CD8-positive, alpha-beta memory T cell (primary cell): ENCODE measurements at regions not wholly inside any gene's neighbourhood (a gene's known extent, or its start where the extent isn't known, plus 50 kb on each side); places are given as distances from the start of the nearest gene placed in this dataset.
A peak's percentile ranks its signal among the peaks of the same experiment; 100 is the strongest.

Source experiments
- CTCF ChIA-PET: fragments of 350-600 bp; sonication (Branson Sonifier 250); formaldehyde crosslinking; loops from one replicate; lab custom pipeline; 2021; ENCODE audit warnings: antibody characterized with exemption; lab: Charles Lee
- POLR2A ChIA-PET: fragments of 350-600 bp; sonication (Branson Sonifier 250); formaldehyde crosslinking; loops from one replicate; lab custom pipeline; 2021; ENCODE audit warnings: antibody characterized with exemption; lab: Charles Lee
- DNase-seq, 5 donors: peaks; one replicate each; pipeline versions ENCODE4 v3.0.0 to v3.0.0-alpha.2; 2020 to 2022; ENCODE audit warnings: mixed read lengths in 1 of 5
- H3K27ac ChIP-seq: one replicate; pipeline ENCODE4 v1.7.0; 2013; ENCODE audit warnings: low read depth, mild to moderate bottlenecking, low read length, moderate library complexity
- H3K27me3 ChIP-seq: 2 replicates; pipeline ENCODE4 v1.7.0; 2013; ENCODE audit warnings: low read length, mild to moderate bottlenecking; ENCODE audit not compliant: insufficient read depth, poor library complexity, severe bottlenecking
- H3K36me3 ChIP-seq: 2 replicates; pipeline ENCODE4 v1.7.0; 2013; ENCODE audit warnings: mild to moderate bottlenecking, low read length, moderate library complexity; ENCODE audit not compliant: insufficient read depth
- H3K4me1 ChIP-seq: 2 replicates; pipeline ENCODE4 v1.7.0; 2013; ENCODE audit warnings: mild to moderate bottlenecking, low read length, moderate library complexity; ENCODE audit not compliant: insufficient read depth
- H3K4me3 ChIP-seq: 2 replicates; pipeline ENCODE4 v1.7.0; 2013; ENCODE audit warnings: mild to moderate bottlenecking, low read length
- H3K9me3 ChIP-seq: 2 replicates; pipeline ENCODE4 v1.7.0; 2013; ENCODE audit warnings: mild to moderate bottlenecking, low read length
- H3K27ac Mint-ChIP-seq, 8 donors: one replicate each; pipeline ENCODE4 v1.8.0; 2020 to 2021; ENCODE audit warnings: mixed read lengths in 8 of 8, mild to moderate bottlenecking in 6 of 8, inconsistent platforms in 3 of 8, moderate library complexity in 3 of 8
- H3K27me3 Mint-ChIP-seq, 2 donors: one replicate each; pipeline ENCODE4 v1.8.0; 2020 to 2021; ENCODE audit warnings: mixed read lengths in 2 of 2, mild to moderate bottlenecking in 1 of 2, moderate library complexity in 1 of 2
- H3K36me3 Mint-ChIP-seq, 3 donors: one replicate each; pipeline ENCODE4 v1.8.0; 2020 to 2021; ENCODE audit warnings: mixed read lengths in 3 of 3, inconsistent platforms in 1 of 3, mild to moderate bottlenecking in 1 of 3
- H3K4me1 Mint-ChIP-seq, 3 donors: one replicate each; pipeline ENCODE4 v1.8.0; 2020 to 2021; ENCODE audit warnings: mixed read lengths in 3 of 3, inconsistent platforms in 1 of 3, mild to moderate bottlenecking in 1 of 3
- H3K4me3 Mint-ChIP-seq, 7 donors: one replicate each; pipeline ENCODE4 v1.8.0; 2020 to 2021; ENCODE audit warnings: mixed read lengths in 7 of 7, mild to moderate bottlenecking in 6 of 7, moderate library complexity in 4 of 7, inconsistent platforms in 2 of 7
- H3K9me3 Mint-ChIP-seq, 5 donors: one replicate each; pipeline ENCODE4 v1.8.0; 2020 to 2022; ENCODE audit warnings: mixed read lengths in 5 of 5, mild to moderate bottlenecking in 3 of 5, moderate library complexity in 2 of 5, inconsistent platforms in 1 of 5

DNA sequence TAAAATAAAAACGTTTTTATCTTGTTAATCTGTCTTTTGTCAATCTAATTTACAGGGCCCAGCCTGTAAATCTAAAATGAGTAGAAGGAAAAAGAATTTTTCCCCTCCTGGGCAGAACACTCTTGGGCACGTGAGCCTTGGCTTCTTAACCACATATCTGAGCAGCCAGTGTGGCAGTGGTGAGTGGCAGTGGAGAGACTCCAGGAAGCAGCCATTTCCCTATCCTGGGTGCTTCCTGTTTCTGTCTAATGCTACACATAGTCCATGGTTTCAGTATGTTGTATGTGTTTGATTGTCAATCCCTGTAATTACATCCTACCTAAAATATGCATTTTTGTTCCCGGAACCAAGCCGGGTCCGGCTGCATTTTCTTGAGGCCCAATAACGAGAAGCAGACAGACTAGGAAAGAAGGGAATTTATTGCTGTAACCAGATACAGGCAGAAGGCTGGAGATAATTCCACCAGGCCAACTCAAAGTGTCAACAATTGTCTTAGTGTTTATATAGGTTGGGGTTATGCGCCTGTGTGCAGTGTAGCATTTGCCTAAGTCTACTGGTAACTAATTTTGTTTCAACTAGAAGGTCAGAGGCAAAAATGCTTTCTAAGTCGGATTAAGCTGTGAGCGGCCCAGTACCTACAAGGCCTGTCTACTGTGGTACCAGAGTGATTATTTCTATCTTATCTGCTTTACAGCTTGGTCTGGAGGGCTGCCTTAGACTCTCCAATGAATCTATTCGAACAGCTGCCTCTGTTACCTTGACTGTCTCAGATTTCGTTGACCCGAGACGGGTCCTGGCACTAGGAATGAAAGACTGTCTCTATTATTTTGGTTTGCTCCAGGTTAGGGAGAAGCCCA lies 82.4 kb upstream of the RESF1 start:
- H3K36me3 ChIP-seq, result no peaks in the 10 kb centered on the region
- peaks cover 0 to 11% (median 6%) of the 10 kb centered on the region in 3 donors for H3K36me3 Mint-ChIP-seq
- no peak overlapping the region for H3K27ac ChIP-seq
- H3K9me3 Mint-ChIP-seq, result no peaks in the 10 kb centered on the region
- no peaks in the 10 kb centered on the region for H3K27me3 Mint-ChIP-seq
- no peaks in the 10 kb centered on the region for H3K27me3 ChIP-seq
- H3K9me3 ChIP-seq, result no peaks in the 10 kb centered on the region
- peaks cover 27% of the 10 kb centered on the region for H3K4me1 ChIP-seq
- H3K27ac Mint-ChIP-seq, result peak overlapping the region in 6 of 8 donors; percentile 56 to 74 (median 68)
- peak overlapping the region in 2 of 7 donors; percentile 12 to 37 for H3K4me3 Mint-ChIP-seq
- ChIA-PET POLR2A (no interaction called here), CTCF (interaction anchor here (0.6 kb wide), 1 partner anchor 148 kb away, joined by 3 read pairs; the partner anchor contains the start of gene AMN1)
- no peak for DNase-seq
- no peak overlapping the region for H3K4me3 ChIP-seq
- H3K4me1 Mint-ChIP-seq, result peaks cover 39 to 58% (median 53%) of the 10 kb centered on the region in 3 donors

DNA sequence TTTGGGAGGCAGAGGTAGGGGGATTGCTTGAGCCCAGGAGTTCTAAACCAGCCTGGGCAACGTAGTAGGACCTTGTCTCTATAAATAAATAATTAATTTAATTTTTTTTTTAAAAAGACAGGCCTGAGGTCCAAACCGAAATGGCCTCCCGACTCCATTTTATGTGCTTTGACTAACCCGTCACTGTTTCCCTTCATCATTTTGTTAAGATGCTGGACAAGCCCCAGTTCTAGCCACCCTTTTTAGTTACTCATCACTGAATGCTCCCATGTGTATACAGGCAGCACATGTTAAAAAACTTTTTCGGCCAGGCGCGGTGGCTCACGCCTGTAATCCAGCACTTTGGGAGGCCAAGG lies 83.6 kb upstream of the RESF1 start:
- peak overlapping the region in 5 of 7 donors; percentile 28 to 74 (median 51) for H3K4me3 Mint-ChIP-seq

DNA sequence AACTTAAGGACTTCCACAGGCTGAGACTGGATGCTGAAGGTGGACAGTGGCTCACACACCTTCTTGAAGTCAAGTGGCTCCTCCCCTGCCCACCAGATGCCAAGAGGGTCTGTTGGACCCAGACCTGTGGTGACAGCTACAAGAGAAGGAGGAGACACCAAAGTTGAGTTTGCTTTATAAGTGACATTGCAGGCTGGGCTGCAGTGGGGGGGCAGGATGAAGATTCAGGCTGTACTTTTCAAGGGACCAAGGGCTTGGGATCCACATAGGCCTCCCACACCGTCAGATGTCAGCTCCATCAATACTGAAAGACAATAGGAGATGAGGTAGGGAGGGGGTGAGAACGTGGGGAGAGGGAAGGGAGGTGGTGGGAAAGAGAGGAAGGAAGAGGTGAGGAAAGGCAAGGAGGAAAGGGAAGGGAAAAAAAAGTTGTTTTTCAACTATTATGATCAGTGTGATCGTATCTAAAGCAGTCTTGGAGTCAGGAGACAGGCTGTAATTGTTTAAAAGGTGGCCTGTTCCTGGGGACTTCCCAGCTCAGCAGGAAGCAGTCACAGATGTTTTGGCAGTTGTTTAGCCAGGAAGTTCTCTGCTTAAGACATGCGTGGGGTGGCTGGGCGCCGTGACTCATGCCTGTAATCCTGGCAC lies 84.1 kb upstream of the RESF1 start:
- H3K4me3 ChIP-seq, result peak overlapping the region; percentile 44
- peaks cover 0 to 11% (median 6%) of the 10 kb centered on the region in 3 donors for H3K36me3 Mint-ChIP-seq
- CTCF ChIA-PET, result interaction anchor here (1.1 to 1.4 kb wide), 2 partner anchors 9 to 85 kb away, joined by 3 to 5 read pairs; no protein-coding TSS in a partner anchor

More for the DNA sequence above, 83.6 kb upstream of the RESF1 start:
- peak overlapping the region; percentile 93 to 99 (median 98) for H3K27ac Mint-ChIP-seq
- no peaks in the 10 kb centered on the region for H3K9me3 Mint-ChIP-seq
- no peaks in the 10 kb centered on the region for H3K27me3 Mint-ChIP-seq
- H3K4me1 Mint-ChIP-seq, result peaks cover 39 to 58% (median 53%) of the 10 kb centered on the region in 3 donors
- no peak for DNase-seq
- H3K9me3 ChIP-seq, result no peaks in the 10 kb centered on the region
- H3K4me3 ChIP-seq, result no peak overlapping the region
- H3K27me3 ChIP-seq, result no peaks in the 10 kb centered on the region
- no peaks in the 10 kb centered on the region for H3K36me3 ChIP-seq
- ChIA-PET CTCF (interaction anchor here (1.1 kb wide), 1 partner anchor 9 kb away, joined by 3 read pairs; no protein-coding TSS in a partner anchor), POLR2A (interaction anchor here (1.4 kb wide), 1 partner anchor 15 kb away, joined by 4 read pairs; no protein-coding TSS in a partner anchor)
- H3K27ac ChIP-seq, result no peak overlapping the region
- peaks cover 0 to 11% (median 6%) of the 10 kb centered on the region in 3 donors for H3K36me3 Mint-ChIP-seq
- H3K4me1 ChIP-seq, result peaks cover 27% of the 10 kb centered on the region

DNA sequence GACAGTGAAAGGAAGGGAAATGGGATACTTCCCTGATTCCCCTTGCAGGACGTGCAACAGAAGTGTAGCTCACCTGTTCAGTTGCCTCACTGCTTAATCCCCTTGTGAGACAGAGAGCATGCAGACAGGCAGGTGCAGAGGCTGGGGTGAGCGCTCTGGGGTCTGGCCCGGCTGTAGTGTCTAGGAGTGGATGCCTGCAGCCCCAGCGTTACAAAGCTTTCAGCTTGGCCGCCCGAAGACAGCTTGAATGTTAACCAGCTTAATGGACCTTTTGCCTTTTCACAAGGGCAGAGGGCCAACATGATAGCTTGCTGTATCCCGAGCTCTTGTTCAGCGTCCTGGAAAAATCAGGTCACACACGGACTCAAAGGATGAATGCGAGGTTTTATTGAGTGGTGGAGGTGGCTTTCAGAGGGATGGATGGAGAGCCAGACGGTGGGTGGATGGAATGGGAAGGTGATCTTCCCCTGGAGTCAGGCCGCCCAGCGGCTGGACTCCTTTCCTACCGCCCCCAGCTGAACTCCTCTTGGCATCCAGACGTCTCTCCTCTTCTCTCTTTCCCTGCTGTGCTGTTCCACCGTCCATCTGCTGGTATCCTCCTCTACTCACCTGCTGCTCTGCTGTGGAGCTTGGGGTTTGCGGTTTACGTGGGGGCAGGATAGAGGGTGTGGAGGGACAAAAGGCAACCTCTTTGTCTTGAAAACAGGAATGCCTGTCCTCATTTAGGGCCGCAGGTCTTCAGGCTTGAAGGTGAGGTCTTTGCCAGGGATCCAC lies 86.2 kb upstream of the RESF1 start:
- ChIA-PET CTCF (interaction anchor here (1.2 kb wide), 1 partner anchor 26 kb away, joined by 3 read pairs; no protein-coding TSS in a partner anchor), POLR2A (interaction anchor here (0.8 kb wide), 1 partner anchor 92 kb away, joined by 3 read pairs; no protein-coding TSS in a partner anchor)
- Mint-ChIP-seq H3K4me3 (peak overlapping the region in 1 of 7 donors; percentile 36), H3K36me3 (peaks cover 0 to 5% (median 4%) of the 10 kb centered on the region in 3 donors), H3K4me1 (peaks cover 33 to 48% (median 41%) of the 10 kb centered on the region in 3 donors), H3K27me3 (no peaks in the 10 kb centered on the region), H3K9me3 (no peaks in the 10 kb centered on the region), H3K27ac (peak overlapping the region in 7 of 8 donors; percentile 10 to 99 (median 64))
- no peaks in the 10 kb centered on the region for H3K27me3 ChIP-seq
- no peaks in the 10 kb centered on the region for H3K36me3 ChIP-seq
- no peak overlapping the region for H3K27ac ChIP-seq
- H3K9me3 ChIP-seq, result no peaks in the 10 kb centered on the region
- no peak for DNase-seq
- peaks cover 20% of the 10 kb centered on the region for H3K4me1 ChIP-seq
- H3K4me3 ChIP-seq, result no peak overlapping the region

More for the DNA sequence above, 84.1 kb upstream of the RESF1 start:
- Mint-ChIP-seq H3K27me3 (no peaks in the 10 kb centered on the region), H3K4me1 (peaks cover 39 to 58% (median 50%) of the 10 kb centered on the region in 3 donors), H3K27ac (peak overlapping the region; percentile 93 to 99 (median 98)), H3K9me3 (no peaks in the 10 kb centered on the region), H3K4me3 (peak overlapping the region in 6 of 7 donors; percentile 28 to 74 (median 56))
- Histone ChIP-seq H3K27ac (peak overlapping the region; percentile 53), H3K27me3 (no peaks in the 10 kb centered on the region), H3K9me3 (no peaks in the 10 kb centered on the region), H3K4me1 (peaks cover 27% of the 10 kb centered on the region), H3K36me3 (no peaks in the 10 kb centered on the region)
- POLR2A ChIA-PET, result interaction anchor here (0.5 to 1.4 kb wide), 2 partner anchors 15 to 116 kb away, joined by 4 to 5 read pairs; no protein-coding TSS in a partner anchor
- DNase-seq, result peak; percentile 46 to 83 (median 61)

DNA sequence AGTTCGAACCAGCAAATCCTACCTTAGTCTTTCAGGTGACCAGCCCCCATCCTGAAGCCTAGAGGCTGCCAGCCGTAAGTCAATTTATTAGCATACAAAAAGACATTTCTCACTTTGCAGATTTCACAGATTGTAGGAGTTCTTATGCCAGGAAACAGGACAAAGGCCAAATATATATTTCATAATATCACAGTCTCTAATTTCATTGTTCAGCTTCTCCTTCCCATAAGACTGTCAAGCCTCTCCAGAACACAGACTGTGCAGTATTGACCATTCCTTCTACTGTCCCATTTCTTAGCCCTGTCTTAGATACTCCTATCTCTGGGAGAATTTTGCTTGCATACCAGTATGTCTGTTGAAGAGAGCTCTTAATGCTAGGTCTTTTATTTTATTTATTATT lies 89.2 kb upstream of the RESF1 start:
- ChIA-PET CTCF (no interaction called here), POLR2A (no interaction called here)
- no peaks in the 10 kb centered on the region for H3K27me3 ChIP-seq
- H3K9me3 Mint-ChIP-seq, result no peaks in the 10 kb centered on the region
- H3K27ac ChIP-seq, result no peak overlapping the region
- DNase-seq, result no peak
- peak overlapping the region in 2 of 8 donors; percentile 23 to 32 for H3K27ac Mint-ChIP-seq
- H3K36me3 Mint-ChIP-seq, result peaks cover 0 to 5% (median 4%) of the 10 kb centered on the region in 3 donors
- H3K4me1 Mint-ChIP-seq, result peaks cover 27 to 30% (median 28%) of the 10 kb centered on the region in 3 donors
- no peaks in the 10 kb centered on the region for H3K36me3 ChIP-seq
- no peaks in the 10 kb centered on the region for H3K27me3 Mint-ChIP-seq
- no peaks in the 10 kb centered on the region for H3K9me3 ChIP-seq
- peaks cover 6% of the 10 kb centered on the region for H3K4me1 ChIP-seq
- H3K4me3 ChIP-seq, result no peak overlapping the region
- no peak overlapping the region for H3K4me3 Mint-ChIP-seq

DNA sequence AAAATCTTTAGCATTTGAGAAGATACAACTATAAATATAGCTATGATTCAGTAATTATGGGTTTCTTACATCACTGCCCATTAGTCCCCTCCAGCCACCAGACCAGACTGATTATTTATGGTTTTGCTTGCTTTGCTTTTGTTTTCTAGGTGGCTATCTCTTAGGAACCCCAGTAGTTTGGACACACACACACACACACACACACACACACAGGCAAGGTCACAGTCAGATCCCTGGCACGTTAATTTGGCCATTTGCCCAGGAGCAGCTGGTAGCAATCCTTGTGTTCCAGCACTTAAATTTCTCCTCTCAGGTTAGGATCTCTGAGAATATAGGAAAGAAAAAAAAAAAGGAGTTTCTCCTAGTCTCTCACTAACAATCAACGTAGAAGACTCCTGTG lies 90.2 kb upstream of the RESF1 start:
- Mint-ChIP-seq H3K36me3 (peaks cover 0 to 4% (median 0%) of the 10 kb centered on the region in 3 donors), H3K27me3 (no peaks in the 10 kb centered on the region), H3K27ac (peak overlapping the region in 1 of 8 donors; percentile 29), H3K4me1 (peaks cover 17 to 20% (median 18%) of the 10 kb centered on the region in 3 donors), H3K4me3 (no peak overlapping the region), H3K9me3 (no peaks in the 10 kb centered on the region)
- H3K9me3 ChIP-seq, result no peaks in the 10 kb centered on the region
- ChIA-PET POLR2A (no interaction called here), CTCF (no interaction called here)
- H3K27me3 ChIP-seq, result no peaks in the 10 kb centered on the region
- no peaks in the 10 kb centered on the region for H3K4me1 ChIP-seq
- H3K27ac ChIP-seq, result no peak overlapping the region
- H3K36me3 ChIP-seq, result no peaks in the 10 kb centered on the region
- no peak overlapping the region for H3K4me3 ChIP-seq
- no peak for DNase-seq

DNA sequence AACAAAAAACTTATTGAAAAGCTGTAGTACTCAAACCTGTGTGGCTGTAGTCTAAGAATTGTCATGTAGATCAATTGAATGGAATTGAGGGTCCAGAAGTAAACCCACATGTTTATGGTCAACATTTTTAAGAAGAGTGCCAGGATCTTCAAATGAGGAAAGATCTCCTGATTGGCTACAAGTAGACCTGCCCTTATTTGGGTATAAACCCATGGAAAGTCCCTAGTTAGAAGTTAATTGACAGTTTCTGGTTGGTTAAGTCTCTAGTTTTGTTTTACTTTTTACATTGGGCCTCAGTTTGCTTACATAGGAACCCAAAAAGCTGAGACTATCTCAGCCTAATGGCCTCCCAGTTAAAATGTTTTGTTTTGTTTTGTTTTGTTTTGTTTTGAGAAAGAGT lies 91.9 kb upstream of the RESF1 start:
- Histone ChIP-seq H3K4me1 (no peaks in the 10 kb centered on the region), H3K9me3 (no peaks in the 10 kb centered on the region), H3K27ac (no peak overlapping the region), H3K4me3 (no peak overlapping the region), H3K36me3 (no peaks in the 10 kb centered on the region), H3K27me3 (no peaks in the 10 kb centered on the region)
- Mint-ChIP-seq H3K4me3 (peak overlapping the region in 1 of 7 donors; percentile 27), H3K4me1 (peaks cover 12 to 14% (median 12%) of the 10 kb centered on the region in 3 donors), H3K36me3 (peaks cover 0 to under 1% (median 0%) of the 10 kb centered on the region in 3 donors), H3K27ac (peak overlapping the region in 2 of 8 donors; percentile 44 to 70), H3K27me3 (no peaks in the 10 kb centered on the region), H3K9me3 (no peaks in the 10 kb centered on the region)
- no peak for DNase-seq
- POLR2A ChIA-PET, result no interaction called here
- CTCF ChIA-PET, result interaction anchor here (0.6 to 1.4 kb wide), 2 partner anchors 11 to 57 kb away, joined by 4 read pairs; no protein-coding TSS in a partner anchor
